ENCODE measurements at regions not wholly inside any gene's neighbourhood (a gene's known extent, or its start where the extent isn't known, plus 50 kb on each side); places are given as distances from the start of the nearest gene placed in this dataset.

DNA sequence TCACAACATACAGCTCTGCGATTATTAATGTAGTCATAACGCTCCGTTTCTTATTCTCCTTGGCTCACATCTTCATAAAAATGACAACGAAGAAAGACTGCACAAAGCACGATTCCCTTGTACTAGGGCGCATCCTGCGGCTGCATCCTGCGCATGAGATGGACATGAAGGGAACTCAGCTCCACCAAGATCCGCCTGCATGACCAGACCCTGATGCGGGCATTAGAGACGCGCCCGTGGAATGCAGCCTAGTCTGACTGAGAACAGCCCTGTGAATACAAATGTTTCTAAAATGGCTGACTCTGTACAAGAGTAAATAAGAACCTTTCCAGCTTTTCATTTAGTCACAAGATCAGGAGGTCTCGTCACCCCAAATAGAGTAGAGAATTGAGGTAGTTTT lies 422.2 kb downstream of the NOVA1 start:
- TF ChIP-seq, protein P1, sequence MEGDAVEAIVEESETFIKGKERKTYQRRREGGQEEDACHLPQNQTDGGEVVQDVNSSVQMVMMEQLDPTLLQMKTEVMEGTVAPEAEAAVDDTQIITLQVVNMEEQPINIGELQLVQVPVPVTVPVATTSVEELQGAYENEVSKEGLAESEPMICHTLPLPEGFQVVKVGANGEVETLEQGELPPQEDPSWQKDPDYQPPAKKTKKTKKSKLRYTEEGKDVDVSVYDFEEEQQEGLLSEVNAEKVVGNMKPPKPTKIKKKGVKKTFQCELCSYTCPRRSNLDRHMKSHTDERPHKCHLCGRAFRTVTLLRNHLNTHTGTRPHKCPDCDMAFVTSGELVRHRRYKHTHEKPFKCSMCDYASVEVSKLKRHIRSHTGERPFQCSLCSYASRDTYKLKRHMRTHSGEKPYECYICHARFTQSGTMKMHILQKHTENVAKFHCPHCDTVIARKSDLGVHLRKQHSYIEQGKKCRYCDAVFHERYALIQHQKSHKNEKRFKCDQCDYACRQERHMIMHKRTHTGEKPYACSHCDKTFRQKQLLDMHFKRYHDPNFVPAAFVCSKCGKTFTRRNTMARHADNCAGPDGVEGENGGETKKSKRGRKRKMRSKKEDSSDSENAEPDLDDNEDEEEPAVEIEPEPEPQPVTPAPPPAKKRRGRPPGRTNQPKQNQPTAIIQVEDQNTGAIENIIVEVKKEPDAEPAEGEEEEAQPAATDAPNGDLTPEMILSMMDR (IDR thresholded peaks at IDR 0.05 in 2 of 3, conservative IDR thresholded peaks at IDR 0.05 in 1 of 3; ENCODE audit: insufficient read depth in 2 of 3, low read depth in 1 of 3, low read length in 3 of 3), result no peak
- no peak for TF ChIP-seq TCF7L2 (IDR thresholded peaks at IDR 0.05; ENCODE audit: low read depth, low read length)
- TF ChIP-seq, protein P2, sequence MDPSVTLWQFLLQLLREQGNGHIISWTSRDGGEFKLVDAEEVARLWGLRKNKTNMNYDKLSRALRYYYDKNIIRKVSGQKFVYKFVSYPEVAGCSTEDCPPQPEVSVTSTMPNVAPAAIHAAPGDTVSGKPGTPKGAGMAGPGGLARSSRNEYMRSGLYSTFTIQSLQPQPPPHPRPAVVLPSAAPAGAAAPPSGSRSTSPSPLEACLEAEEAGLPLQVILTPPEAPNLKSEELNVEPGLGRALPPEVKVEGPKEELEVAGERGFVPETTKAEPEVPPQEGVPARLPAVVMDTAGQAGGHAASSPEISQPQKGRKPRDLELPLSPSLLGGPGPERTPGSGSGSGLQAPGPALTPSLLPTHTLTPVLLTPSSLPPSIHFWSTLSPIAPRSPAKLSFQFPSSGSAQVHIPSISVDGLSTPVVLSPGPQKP (CRISPR knock-in tag; IDR thresholded peaks at IDR 0.05), result no peak
- TF ChIP-seq, protein P3, sequence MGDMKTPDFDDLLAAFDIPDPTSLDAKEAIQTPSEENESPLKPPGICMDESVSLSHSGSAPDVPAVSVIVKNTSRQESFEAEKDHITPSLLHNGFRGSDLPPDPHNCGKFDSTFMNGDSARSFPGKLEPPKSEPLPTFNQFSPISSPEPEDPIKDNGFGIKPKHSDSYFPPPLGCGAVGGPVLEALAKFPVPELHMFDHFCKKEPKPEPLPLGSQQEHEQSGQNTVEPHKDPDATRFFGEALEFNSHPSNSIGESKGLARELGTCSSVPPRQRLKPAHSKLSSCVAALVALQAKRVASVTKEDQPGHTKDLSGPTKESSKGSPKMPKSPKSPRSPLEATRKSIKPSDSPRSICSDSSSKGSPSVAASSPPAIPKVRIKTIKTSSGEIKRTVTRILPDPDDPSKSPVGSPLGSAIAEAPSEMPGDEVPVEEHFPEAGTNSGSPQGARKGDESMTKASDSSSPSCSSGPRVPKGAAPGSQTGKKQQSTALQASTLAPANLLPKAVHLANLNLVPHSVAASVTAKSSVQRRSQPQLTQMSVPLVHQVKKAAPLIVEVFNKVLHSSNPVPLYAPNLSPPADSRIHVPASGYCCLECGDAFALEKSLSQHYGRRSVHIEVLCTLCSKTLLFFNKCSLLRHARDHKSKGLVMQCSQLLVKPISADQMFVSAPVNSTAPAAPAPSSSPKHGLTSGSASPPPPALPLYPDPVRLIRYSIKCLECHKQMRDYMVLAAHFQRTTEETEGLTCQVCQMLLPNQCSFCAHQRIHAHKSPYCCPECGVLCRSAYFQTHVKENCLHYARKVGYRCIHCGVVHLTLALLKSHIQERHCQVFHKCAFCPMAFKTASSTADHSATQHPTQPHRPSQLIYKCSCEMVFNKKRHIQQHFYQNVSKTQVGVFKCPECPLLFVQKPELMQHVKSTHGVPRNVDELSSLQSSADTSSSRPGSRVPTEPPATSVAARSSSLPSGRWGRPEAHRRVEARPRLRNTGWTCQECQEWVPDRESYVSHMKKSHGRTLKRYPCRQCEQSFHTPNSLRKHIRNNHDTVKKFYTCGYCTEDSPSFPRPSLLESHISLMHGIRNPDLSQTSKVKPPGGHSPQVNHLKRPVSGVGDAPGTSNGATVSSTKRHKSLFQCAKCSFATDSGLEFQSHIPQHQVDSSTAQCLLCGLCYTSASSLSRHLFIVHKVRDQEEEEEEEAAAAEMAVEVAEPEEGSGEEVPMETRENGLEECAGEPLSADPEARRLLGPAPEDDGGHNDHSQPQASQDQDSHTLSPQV (IDR thresholded peaks at IDR 0.05), result no peak
- TF ChIP-seq ZNF384 (IDR thresholded peaks at IDR 0.05; ENCODE audit: low read depth, low read length), result no peak

All from K562 (cell line).